Hindlimb muscle (tissue), 1 donor: ENCODE measurements at regions not wholly inside any gene's neighbourhood (a gene's known extent, or its start where the extent isn't known, plus 50 kb on each side); places are given as distances from the start of the nearest gene placed in this dataset.
"Not testable (repeated sequence)": the region's sequence is repeated elsewhere in the genome, so short reads cannot be mapped to it uniquely, and the experiment has no call there.

Experiments used
- DNase-seq: peaks from one replicate; pipeline ENCODE4 v3.0.0-alpha.2; 2013

DNA sequence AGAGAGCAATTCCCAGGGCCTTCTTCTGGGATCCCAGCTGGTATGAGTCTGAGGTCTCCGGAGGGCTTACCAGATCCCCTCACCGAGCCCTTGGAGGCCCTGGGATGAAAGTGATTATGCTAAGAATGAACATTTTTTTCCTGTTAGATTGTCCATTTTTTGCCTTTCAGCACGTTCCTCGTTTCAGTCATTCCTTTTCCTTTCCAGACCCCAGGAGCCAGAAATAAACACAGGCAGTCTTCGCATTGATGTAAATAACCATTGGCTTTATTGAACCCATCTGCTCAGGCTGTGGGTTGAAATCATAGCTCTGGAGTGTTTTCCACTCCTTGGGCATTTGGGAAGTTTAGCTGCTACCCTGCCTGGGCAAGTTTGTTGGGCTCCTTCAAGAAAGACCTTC lies 320.9 kb upstream of the AUTS2 start:
- no peak for DNase-seq

DNA sequence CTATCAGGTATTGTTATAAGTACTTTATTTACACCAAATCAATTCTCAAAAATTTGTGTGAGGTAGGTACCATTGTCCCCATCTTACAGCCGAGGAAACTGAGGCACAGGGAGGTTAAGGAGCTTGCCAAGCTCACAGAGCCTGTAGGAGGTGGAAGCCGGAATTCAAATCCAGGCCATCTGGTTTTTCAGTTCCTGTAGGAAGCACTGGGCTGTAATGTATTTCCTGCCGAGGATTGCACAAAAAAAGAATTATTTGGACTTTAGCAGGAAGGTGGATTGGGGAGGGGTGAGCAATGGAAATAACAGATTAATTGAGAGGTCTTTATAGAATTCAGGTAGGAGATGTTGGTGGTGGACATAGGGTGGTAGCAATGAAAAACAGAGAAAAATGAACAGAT lies 315.3 kb upstream of the AUTS2 start:
- DNase-seq: no peak

DNA sequence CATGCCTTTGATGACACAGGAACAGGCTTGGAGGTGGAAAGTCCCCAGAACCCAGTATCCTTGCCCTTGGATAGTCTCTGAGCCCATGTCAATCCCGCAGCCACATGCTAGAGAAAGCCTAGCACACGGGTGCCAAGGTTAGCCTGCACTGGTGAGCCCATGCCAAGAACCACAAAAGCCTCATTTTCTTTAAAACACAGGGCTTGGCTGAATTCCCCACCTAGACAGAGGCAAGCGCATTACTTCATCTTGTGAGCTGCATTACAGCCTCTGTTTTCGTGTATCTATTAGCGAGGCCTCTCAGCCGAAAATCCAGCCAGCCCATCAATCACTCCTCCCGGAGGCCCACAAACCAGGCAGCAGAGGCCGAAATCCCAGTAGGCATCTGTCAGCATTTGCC lies 314.9 kb upstream of the AUTS2 start:
- peak; percentile 60 for DNase-seq

DNA sequence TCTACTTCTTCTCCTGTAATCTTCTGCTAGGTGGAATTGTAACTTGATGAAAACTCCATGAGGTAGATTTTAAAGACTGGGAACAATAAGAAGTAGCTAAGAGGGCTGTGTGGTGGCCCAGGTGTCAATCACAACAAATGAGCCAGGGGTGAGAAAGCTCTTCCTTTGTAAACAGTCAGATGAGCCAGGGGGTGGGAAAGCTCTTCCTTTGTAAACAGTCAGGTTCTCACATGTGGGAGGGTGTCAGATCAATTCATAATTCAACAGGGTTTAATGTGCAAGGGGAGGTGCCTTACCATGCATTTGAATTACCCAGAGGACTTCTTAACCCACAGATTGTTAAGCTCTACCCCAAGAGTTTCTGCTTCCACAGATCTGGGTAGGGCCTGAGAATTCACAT lies 312.4 kb upstream of the AUTS2 start:
- DNase-seq: no peak

DNA sequence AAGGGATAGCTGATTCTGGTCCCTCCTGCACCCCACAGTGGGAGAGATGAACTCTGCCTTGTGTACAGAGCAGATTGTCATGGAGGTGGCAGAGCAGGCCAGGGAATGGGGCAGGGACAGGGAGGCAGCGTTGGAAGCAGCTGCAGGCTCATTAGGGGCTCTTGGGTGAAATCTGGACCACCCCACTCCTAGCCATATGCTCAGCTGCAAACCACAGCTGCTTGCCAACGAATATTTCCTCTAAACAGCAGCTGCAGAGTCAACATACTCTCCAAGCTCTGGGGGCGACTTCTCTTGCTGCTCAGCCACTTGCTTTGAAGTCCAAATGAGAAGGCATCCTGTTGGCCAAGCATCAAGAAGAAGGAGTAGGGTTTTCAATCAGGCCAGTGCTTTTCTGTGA lies 302.3 kb upstream of the AUTS2 start:
- DNase-seq: peak; percentile 47

DNA sequence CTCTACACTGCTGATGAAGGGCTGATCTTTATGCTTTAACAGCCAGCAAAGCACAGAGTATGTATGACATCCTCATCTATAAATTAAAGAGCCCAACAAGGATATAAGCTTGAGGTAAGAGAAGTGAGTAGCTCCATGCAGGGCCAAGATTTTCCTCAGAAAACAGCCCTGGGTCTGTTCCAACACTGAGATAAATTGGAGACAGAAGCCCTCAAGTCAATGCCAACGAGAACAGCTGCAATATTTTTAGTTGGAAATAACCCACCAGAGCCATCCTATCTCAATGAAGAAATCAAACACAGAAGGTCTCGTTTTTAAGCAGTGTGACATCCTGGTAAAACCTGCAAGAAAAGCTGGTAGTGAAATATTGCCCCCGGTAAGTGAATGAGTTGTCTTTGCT lies 297.0 kb upstream of the AUTS2 start:
- DNase-seq: peak; percentile 54

DNA sequence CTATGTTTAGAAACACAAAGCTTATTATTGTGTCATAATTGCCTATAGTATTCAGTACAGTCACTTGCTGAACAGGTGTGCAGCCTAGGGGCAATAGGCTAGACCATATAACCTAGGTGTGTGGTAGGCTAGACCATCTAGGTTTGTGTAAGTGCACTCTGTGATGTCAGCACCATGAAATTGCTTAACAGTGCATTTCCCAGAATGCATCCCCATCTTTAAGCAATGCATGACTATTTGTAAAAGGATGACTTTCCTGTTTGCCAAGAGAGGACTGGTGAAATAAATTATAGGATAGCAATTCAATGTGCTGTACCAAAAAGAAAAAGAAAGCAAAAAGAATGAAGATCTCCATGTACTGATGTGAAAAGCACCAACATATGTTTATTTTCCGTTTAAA lies 288.7 kb upstream of the AUTS2 start:
- no peak for DNase-seq

DNA sequence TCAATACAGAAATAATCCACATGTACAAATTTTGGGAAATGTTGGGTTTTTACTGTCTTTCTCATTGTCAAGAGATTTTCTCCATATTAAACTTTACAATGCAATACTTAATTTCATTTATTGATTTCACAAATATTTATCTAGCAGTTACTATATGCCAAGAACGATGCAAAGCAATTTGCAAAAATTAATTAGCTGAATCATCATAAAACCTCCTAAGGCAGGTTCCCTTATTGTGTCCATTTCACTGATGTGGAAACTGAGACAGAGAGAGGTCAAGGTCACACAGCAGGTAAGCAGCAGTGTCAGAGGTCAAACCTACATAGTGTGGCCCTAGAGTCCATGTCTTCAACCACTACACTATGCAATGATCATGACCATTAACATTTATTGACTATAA lies 286.8 kb upstream of the AUTS2 start:
- no peak for DNase-seq

DNA sequence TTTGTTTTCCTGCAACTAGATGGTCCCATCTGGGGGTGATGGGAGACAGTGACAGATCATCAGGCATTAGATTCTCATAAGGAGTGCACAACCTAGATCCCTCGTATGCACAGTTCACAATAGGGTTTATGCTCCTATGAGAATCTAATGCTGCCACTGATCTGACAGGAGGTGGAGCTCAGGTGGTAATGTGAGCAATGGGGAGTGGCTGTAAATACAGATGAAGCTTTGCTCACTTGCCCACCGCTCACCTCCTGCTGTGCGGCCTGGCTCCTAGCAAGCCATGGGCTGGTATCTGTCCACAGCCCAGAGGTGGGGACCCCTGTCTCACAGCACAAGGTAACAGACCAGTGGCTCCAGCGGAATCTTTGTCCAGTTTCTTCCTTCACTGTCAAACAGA lies 284.4 kb upstream of the AUTS2 start:
- not testable (repeated sequence) for DNase-seq

DNA sequence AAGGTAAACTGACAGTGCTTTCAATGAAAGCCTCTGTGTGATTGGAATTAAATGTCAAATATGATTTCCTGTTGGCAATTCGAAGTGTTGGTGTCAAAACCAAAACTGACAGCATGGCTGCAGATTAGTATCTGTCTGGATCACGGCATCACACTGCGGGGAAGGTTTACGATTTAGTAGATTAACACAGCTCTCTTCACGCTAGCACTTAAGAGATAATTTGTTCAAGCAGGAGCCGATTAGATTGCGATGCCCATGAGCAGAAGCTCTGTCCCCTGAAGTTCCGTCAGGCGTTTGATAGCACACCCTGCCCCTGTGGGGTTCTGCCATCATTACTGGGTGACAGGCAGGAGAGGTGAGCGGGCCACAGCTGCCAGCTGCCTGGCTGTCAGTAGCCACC lies 279.5 kb upstream of the AUTS2 start:
- DNase-seq: no peak

DNA sequence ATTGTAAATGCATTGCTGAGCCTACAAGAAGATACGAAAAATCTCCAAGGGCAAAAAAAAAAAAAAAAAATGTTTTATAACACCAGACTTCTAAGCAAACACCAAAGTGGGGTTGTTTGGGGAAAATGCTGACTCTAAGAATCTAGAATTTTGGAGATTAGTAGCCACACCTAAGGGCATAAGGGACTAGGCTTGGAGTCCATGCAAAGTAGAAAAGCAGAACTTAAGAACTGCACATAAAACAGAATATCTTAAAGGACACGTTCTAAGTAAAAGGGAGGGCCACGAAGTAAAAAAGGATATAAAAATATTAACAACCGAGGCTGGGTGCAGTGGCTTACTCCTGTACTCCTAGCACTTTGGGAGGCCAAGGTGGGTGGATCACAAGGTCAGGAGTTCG lies 269.8 kb upstream of the AUTS2 start:
- DNase-seq: no peak

DNA sequence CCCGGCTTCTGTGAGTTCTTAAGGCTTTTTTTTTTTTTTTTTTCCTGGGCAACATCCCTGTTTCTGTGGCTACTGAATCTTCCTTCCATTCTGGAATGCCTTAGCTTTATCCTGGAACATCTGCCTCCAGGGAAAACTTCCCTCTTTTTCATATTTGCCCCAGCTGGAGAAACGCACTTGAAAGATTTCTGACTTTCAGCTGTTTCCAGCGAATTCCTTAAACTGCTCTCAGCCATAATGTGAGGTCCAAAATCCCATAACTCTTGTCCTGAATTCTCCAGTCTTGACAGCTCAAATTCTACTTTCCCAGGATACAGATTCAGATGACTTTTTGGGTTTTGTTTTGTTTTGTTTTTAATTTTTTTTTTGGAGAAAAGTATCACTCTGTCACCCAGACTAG lies 263.6 kb upstream of the AUTS2 start:
- DNase-seq: no peak

DNA sequence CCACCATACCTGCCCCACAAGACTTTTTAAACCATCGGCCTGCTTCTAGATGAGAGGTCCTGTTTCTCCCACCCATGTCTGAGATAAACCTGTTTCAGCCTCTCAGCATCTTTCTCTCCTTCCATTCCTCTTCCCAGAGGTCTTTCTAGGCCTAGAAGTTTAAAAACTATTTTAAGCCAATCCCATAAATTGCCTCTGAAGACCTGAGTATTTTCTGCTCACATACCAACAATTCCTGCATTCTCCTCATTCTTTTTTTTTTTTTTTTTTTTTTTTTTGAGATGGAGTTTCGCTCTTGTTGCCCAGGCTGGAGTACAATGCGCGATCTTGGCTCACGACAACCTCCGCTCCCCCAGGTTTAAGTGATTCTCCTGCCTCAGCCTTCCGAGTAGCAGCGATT lies 262.9 kb upstream of the AUTS2 start:
- DNase-seq: no peak

DNA sequence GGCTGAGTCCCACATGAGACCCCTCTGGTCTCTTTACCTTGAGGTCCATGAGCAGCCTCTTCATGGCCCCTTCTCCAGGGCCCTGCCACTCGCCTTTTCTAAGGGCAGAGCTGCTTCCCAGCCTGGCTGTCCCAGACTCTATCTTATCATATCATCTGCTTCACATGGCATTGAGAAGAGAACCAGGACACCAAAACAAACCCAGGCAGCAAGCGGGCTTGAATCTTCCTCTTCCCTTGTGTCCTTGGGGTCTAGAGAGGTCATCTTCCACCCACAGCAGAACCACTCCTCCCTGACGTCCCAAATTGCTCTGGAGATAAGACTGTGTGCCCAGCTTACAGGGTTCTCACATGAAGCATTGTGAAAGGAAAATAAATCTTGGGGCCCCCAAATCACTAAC lies 261.3 kb upstream of the AUTS2 start:
- no peak for DNase-seq

DNA sequence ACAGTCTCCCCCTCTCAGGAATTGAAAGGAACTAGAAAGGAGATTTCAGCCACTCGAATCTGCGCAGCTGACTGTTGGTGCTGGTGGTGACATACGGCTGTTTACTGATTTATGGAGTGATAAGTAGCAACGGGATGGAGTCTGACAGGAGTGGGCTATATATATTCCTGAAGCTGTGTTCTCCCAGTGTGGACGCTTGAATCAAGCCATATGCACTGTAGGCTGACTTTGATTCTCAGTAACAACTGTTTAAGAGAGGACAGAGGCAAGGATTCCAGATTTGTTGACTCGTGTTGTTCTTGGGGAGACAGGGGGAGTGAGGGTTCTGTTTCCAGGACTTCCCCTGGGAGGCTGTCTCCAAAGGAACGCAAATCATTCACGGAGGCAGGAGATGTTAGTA lies 260.1 kb upstream of the AUTS2 start:
- DNase-seq: no peak

DNA sequence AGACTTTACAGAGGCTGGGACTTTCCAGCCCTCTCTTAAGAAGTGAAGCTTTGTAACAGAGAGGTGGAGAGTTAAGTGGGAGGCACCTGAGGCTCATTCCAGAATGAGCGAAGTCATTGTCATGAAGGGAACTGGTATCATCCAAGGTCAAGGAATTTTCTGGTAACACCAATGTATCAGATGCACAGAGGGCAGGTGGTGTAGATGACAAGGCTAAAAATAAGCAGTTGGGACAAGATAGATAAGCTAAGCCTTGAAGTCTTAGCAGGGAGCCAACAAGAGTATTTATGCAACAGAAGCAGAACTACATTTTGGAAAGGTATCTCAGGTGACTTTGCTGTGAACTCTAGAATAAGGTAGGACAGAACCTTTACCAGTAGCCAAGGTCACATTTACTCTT lies 257.0 kb upstream of the AUTS2 start:
- DNase-seq: no peak

DNA sequence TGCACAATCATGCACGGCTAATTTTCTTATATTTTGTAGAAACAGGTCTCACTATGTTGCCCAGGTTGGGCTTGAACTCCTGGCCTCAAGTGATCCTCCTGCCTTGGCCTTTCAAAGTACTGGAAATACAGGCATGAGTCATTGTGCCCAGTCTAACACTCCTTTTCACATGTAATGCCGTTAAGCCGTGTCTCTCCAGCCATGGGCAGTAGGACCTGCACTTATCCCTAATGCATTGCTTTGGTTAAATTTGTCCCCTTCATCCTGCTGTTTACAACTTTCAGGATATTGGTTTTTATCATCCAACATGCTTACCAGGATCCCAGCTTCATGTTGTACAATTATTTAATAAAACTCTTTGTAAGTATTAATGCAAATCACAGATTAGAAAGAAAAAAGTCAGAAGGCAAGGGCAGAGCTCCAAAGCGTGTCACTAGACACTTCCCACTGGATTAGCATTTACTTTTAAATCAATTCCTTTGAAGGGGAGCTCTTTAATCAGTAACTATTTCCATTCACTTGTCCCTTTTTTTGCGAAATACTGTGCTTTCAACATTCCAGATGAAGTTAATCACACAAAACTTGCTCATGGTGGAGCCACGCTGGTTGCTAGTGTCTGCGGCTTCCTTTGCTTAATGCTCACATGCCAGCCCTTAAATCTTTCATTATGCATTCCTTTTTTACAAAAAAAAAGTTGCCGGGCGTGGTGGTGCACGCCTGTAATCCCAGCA lies 256.0 kb upstream of the AUTS2 start:
- DNase-seq: no peak

DNA sequence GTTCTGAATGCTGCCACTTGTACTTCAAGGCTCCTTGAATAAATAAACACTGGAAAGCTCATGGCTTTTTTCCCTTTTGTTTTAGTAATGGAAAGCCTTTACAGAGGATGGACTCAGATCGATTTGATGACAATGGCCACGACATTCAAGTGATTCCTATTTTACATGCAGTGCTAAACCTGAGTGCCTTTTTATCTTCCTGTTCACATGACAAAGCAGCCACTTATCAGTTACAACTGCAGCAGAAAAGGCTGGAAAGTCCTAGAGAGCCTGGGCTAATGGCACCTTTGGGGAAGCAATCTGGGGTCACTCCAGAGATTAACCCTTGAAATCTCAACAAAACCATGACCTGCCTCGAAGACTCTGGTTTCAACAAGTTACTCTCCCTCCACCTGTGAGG lies 249.0 kb upstream of the AUTS2 start:
- DNase-seq: no peak

DNA sequence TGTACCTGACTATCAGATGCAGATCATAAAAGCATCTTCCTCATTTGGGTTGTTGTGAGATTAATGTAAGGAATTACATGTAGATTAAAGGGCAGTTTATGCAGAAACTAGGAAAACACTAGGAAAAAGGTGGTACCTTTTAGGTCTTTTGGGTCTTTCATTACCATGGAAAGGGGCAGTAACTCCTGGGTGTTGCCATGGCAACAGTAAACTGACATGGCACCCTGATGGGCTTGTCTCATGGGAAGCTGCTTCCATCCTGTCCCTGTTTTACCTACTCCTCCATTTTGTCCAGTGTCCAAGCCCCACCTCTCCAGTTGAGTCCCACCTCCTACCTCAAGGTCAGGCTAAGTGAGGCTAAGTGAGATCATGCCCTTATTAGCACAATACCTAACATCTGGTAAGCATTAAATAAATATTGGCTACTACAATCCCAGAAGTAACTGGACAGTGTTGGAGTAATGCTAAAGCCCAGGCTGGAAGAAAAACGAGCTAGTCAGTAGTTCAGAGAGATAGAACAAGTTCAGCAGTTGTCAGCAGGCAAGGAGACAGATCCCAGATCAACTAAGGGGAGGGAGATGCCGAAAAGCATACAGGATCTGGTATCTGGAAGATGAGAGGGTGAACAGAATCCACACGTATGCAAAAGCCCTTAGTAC lies 240.0 kb upstream of the AUTS2 start:
- no peak for DNase-seq

DNA sequence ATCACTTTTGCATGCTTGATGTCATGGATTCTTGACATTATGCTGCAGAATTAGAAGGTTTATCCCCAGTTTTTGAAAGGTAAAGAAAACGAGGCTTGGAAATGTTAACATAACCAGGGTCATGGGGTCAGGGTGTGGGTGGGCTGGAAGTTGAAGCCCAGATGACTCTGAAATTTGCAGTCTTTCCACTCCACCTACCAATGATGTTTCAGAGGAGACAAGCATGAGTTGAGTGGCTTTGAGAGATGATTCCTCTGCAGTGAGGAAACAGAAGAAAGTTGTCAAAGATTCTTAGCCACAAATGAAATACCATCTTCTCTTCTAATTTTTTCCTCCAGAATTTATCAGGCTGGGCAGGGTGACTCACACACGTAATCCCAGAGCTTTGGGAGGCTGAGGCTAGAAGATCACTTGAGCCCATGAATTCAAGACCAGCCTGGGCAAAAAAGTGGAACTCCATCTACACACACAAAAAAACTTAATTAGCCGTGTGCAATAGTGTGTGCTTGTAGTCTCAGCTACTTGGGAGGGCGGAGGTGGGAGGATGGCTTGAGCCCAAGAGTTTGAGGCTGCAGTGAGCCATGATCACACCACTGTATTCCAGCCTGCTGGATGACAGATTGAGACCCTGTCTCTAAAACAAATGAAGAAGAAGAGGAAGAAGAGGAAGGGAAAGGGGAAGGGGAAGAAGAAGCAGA lies 239.1 kb upstream of the AUTS2 start:
- DNase-seq: no peak

DNA sequence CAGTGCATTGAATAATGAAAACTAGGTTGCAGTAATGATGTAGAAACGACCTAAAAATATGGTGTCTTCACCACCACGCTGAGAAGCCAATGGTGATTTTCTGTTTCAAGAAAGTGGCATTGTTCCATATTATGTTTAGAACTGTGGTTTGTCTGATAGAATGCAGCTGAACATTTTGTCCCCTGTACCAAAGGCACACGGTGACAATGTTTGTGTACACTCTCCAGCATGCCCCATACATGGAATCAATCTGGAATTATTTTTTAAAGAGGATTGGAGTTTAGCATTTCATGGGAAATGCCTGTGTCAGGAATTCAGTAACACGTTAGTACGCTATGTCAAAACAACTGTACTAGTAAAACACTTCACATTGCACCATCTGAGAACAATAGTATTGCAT lies 237.4 kb upstream of the AUTS2 start:
- DNase-seq: no peak

DNA sequence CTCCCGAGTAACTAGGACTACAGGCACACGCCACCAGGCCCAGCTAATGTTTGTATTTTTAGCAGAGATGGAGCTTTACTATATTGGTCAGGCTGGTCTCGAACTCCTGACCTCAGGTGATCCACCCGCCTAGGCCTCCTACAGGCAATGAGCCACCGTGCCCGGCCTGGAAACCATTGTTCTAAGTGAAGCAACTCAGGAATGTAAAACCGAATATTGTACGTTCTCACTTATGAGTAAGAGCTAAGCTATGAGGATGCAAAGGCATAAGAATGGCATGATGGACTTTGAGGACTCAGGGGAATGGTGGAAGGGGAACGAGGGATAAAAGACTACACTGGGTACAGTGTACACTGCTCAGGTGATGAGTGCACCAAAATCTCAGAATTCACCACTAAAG lies 235.1 kb upstream of the AUTS2 start:
- DNase-seq: no peak

DNA sequence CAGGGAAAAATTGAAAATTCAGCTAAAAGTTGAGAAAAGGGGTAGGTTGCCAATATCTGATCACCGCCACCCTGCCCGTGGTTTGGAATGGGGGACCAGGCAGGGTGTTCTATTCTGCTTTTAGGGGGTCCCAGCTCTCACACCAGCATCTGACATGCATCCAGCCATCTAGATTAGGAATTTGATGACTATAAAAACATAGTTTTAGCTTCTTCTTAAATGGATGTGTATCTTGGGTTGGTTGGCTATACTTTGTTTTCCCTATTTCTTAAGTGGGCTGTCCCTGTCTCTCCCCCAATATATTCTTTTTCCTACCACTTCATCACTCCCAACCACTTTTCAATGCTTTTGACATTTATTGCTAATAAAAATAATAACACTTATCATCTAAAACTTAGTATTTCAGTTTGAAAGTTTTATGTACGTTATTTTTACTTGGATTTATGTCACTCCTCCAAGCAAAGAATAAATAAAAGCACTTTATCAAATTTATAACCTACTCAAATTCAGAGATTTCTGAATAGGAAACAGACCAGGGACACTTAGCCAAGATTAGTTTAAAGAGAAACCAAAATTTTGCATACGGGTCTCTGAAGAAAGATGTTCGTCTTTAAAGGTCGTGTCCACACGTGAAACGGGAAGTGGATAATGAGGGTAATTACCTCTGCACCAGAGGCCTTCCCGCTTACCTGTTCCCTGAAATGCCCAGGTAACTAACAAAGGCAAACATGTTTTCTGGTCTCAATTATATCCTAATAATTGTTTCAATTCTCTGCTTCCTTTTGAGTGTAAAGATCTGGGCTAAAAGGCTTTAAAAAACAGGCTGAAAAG lies 233.2 kb upstream of the AUTS2 start:
- DNase-seq: peak; percentile 52
